NCI-H345 treated with DMSO at 0.1 percent for 48 hours (cell line): ENCODE measurements at regions not wholly inside any gene's neighbourhood (a gene's known extent, or its start where the extent isn't known, plus 50 kb on each side); places are given as distances from the start of the nearest gene placed in this dataset.
"Not testable (repeated sequence)": the region's sequence is repeated elsewhere in the genome, so short reads cannot be mapped to it uniquely, and the experiment has no call there.

Experiments used
- DNase-seq: peaks from one replicate; lab custom pipeline; 2025; ENCODE audit not compliant: unreplicated experiment; lab: John Stamatoyannopoulos, UW

DNA sequence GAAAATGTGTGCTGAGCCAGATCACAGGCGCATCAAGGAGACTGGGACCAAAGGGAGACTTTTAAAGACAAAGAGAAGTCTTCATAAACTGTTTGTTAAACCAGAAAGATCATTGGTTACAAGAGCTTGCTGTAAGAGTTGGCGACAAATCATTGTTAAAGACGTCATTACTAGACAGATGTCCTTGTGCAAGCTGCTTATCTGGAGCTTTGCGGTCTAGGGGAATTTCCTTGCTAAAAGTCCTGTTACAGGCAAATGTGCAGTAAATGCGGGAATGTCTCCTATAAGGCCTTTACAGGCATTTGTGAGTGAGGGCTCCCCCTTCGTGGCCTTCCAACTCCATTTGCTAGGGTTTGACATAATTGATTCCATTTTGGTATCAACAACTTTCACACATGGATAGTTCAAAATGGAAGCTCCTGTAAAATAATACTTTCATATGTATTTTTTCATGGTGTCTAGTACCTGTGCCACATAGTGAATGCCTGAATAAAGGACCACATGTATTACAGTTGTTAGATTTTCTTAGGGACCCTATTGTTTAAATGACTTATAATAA lies 362.4 kb downstream of the UTRN start:
- no peak for DNase-seq

DNA sequence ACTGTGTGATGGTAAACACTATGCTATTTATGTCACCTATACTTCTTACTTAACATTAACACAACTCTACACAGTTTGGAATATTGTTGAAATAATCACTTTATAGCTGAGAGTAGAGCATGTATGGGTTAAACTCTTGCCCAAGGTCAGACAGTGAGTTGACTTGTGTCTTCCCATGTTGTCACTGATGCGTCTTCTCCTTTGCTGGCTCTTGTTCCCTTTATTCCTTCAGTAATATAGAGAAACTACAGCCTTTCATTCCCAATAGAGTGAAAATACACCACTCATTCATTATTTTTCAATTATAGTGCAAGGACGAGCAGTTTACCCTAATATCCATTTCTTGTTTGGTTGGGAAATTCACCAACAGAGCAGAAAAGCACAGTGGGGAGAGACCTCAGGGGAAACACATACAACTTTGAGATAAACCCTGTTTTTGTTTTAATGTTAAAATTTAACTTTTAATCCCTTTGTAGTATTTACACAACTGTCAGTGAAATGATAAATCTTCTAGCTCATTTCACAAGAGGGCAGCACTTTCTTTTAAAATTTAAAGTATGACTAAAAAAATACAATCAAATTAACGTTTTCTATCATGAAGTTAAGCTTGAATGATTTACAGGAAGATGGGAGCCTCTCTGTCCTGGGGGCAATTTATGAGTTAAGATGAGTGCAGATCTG lies 363.0 kb downstream of the UTRN start:
- no peak for DNase-seq

DNA sequence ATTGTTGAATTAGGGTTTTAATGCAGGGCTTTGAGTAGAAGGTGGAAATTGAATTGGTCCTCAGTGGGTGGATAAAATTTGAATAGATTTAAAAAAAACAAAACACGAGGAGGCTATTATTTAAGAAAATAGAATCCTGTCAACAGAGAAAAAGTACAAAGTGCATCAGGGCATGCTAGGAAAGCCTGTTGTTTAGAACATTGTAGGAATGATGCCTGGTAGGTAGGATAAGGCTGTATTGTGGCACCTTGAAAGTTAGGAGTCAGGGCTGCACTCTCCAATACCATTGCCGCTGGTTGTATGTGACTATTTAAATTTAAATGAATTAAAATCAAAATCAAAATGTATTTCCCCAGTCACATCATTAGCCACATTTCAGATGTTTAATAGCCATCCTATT lies 363.9 kb downstream of the UTRN start:
- no peak for DNase-seq

DNA sequence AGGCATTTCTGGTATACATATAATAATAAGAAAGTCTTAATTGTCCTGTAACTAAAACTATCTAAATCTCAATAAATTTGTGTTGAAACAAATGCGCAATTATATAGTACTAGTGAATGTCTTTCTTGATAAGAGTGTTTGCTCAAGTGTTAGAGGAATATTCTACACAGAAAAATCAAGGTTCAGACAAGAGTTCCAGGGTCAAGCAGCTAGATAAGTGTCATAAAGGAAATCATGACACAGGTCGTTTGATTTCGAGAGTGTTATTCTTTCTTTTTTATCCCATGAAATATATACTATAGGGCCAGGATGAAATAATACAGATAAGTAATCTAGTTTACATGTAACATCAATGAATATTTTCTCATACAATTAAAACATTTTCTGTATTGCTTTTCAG lies 366.1 kb downstream of the UTRN start:
- no peak for DNase-seq

DNA sequence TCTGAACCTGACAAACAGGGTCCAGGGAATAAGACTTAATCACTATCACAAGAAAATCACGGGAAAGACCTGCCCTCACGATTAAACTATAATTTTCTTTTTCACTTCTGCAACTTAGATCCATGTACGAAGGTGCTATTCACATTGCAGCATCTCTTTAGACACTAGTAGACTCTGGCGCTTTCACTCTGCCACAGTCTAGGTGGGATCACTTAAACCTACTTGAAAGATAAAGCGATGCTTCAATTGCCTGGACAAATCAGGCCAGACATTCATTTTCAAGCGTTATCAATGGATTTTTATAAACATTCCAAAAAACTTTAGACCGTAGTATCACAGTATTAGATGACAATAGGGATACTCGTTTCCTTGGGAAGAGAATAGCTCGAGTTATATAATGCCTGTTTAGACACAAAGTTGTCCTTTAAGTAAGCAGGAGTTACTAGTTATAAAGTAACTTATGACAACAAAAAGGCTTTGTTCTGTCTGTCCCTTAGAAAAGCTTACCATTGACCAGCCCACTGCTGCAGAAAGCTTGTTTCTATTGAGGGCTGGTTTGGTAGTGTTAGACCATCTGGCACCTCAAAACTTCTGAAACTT lies 367.3 kb downstream of the UTRN start:
- DNase-seq, result no peak

DNA sequence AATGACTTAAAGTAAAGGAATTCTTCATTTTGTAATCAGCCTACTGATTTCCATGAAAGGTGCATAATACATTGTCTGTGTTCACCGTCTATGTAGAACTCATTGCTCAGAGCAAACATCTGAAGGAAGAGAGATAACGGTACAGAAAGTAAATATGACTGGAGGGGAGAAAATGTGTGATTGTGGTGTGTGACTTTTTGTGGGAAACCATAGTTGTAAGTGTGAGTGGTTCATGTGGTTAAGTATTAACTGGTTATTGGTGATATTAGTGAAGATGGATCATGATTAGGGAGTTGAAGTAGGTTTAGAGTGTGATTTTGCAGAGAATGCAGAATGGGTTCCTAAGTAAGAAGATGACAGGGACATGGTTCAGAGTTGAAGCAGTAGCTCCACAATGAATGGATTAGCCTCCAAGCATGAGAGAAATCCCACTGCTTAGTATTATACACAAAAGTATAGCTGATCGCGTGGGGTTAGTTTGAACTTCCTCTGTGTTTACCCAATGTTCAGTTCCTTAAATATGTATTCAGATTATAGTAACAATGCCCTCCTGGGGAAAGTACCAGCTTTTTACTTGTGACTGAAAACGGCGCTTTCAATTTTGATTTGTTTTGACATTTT lies 368.9 kb downstream of the UTRN start:
- DNase-seq, result no peak

DNA sequence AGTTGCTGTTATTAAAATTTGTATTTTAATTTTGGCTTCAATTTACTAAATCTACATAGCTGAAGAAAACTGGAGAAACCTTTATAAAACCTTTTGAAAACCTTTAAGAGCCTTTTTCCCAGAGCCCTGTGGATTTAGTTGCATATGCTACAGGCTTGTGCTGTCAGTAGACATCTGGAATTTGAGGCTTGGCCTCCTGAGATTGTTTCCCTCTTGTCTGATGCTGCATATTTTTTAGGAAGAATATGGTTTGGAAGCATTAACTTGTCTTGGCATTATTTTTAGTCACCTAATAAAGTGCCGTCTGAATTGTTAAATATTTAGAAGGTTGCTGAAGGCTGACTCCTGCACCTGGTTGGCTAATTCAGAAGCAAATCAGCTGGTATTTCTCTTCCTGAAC lies 369.4 kb downstream of the UTRN start:
- DNase-seq, result no peak

DNA sequence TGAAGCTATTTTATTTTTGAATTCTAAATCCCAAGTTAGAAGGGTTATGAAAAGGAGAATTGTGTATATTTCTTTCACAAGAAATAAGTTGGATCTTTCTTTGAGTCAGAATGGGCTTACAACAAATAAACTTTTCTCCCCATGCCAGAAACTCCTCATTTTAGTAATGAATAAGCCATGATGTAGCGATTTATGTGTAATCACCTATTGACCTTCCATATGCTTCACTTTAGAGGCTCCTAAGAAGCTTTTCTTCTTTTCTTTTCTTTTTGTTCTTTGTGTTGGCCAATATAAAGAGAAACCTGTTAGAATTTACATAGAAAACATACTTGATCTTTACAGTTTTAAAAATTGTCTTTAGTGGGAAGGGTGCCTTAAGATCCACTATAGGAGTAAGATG lies 370.2 kb downstream of the UTRN start:
- DNase-seq, result no peak

DNA sequence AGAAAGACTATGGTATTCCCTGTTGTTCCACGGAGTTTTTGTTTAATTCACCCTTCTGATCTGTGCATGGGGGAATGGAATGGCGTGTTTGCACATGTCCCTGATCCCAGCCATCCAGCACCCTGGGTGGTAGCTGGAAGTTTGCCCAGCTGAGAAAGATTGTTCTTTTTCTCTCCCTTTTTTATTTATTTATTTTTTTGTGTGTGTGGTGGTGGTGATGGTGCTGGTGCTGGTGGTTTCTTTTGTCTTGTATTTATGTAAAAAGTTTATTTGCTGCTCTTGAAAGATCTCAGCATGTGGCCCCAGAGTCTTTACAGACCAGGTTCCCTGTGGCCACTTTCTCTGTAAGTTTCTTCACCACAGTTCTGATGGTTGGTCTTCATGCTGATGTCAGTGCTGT lies 372.6 kb downstream of the UTRN start:
- peak; percentile 73 for DNase-seq

DNA sequence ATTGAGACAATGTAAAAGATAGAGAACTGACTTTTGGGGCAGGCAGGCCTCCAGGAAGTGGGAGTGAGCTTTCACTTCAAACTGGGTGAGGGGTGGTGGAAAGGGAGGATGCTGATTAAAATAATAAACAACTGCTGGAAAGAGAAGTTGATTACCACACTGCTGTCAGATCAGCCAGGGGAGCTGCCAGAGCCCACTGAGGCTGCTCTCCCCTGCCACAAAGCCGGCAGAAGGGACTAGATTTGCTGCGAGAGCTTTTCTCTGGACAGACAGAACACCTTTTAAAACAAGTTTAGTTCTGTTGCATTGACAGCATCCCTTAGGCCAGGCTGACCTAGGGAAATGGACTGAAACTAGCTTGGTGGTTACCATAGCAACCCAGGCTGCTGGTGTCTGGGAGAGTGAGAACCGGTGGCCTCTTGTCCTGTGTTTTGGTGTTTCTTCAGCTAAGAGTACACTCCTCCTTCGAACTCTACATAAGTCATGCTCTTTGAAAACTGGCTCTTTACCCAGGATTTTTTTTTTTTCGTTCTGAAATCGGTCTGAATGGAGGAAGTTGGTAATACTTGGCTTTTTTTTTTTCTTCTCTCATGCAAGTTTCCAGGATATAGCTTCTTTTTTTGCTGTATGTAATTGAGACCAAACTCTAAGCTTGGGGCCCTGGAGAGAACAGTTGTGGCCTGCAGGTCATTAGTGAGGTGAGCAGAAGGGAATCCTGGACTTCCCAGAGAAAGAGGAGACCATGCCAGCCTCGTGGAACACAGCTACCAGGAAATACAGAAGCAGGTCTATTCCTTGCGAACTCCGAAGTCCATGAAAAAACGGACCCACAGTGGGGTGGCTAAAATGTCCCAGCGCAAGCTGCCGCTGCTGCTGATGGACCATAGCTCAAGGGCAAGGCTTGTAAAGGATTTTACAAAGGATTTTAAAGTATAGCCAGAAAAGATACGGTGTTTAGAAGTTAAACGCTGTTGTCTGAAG lies 374.4 kb downstream of the UTRN start:
- DNase-seq, result no peak

DNA sequence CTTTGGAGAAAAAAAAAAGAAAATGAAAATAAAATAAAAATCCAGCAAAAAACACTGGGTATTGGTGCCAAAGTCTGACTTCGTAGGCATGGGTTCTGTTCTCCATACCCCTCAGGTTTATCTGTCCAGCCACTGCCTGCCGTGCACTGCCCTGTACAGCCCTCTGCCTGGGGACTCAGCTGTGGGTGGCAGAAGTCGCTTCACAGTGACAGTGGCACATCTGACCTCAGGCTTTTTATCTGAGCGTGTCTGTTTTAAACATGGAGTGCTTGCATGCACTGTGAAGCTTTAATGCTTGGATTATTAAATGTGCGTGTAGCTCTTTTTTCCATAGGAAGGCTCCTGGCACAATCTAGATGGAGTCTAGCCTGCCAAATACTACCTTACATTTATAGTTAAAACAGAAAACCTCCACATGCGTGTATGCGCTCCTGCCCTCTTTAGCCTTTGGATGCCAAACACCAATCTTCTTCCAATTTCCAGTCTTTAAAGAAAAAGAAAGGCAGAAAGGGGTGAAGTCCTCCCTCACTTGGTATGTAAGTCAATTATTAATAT lies 375.5 kb downstream of the UTRN start:
- no peak for DNase-seq

DNA sequence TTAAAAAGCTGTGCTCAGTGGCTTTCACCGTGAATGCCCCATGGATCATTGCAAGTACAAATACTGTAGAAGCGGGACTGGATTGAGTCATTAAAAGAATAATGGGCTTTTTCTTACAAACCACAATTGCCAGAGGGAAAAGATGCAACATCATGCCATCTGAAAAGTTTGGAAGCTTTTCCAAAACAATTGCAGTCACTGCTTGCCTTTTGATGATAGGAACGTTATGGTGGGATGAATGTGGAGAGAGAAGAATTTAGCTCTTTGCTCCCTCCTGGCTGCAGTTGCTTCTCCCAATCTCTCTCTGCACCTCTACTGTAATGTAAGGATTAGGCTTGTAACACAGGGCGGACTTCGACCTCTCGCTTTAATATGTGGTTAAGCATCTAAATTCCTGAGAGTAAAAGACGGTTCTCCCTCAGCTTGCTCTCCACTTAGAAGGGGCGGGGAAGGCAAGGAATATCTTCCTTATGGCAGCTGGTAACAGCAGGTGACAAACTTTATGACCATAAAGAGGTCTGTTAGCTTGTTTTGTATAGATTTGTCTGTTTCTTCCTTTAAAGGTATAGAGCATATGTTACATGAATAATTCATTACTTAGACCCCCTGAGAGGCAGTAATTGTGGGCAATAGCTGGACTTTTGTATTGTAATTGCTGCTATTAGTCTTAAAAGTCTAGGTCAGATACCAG lies 376.1 kb downstream of the UTRN start:
- no peak for DNase-seq

DNA sequence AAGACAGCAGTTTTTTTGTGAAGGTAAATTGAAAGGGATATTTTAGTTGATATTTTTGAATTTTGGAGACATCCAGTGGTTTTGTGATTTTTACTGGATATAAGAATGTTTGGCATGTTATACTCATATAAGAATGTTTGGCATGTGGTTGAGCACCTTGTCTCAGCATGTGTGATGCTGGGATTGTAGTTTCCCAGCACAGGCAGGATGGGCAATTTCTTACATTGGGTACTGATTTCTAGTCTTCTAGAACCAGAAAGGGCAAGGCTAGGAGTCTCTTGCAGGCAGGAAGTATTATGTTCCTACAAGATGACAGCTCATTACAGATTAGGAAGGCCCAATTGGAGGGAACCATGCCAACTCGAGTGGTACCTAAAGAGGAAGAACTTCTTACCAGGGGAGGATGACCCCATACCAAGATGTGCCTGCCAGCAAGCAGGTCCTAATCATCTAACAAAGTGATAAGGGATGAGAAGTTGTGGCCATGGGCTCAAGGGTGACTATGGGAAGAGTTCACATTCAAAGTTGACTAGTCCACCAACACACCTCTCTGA lies 377.8 kb downstream of the UTRN start:
- DNase-seq, result no peak

DNA sequence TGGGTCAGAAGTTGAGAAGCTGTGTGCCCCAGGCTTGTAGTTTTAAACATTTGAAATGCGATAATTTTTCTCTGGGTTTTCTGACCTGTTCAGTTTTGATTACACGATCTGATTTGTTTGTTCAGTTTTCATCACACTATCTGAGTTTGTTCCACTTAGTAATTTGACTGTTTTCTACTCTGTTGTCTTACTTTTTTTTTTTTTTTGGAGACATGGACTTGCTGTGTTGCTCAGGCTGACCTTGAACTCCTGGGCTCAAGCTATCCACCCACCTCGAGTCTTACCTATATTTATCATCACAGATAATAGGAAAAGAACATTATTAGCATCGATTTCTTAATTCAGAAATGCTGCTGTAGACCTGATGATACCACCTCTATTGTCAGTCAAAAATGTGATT lies 379.1 kb downstream of the UTRN start:
- no peak for DNase-seq

DNA sequence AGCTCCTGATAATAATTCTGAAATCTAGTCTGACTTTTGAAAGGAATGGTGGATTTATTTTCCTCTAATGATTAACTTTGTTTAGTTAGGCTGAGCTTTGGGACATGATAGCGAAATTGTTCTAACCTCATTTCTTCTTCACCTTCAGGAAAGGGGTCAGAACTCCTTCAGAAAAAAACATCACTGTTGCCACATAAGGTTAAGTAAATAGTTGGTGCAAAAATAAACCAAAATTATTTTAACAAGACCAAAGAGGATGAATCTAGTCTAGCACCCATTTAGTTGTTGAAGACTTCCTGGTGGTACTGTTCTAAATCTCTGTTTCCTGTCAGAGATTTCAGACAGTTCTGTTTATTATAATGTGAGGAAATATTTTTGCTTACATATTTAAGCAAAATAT lies 379.8 kb downstream of the UTRN start:
- no peak for DNase-seq

DNA sequence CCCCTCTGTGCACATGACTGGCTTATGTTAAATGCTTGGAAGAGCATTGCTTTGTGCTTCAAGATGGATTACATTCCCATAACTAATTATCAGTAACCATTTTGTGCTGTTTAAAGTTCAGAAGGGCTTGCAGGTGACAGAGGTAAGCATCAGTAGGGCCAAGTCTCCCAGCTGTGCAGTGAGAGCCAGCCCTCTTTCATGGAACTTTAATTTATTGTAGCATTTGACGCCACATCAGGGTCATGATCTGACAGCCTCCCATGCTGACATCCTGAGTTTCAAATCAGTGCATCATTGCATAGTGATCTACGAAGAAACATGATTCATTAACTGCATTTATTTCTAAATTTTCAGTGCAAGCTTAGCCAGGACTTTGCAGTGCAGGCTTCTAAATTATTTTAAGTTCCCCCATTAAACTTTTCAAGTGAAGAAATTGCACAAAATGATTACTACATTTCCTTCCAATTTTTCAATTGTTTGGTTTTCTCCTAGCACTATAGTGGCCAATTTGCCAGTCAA lies 380.9 kb downstream of the UTRN start:
- no peak for DNase-seq

DNA sequence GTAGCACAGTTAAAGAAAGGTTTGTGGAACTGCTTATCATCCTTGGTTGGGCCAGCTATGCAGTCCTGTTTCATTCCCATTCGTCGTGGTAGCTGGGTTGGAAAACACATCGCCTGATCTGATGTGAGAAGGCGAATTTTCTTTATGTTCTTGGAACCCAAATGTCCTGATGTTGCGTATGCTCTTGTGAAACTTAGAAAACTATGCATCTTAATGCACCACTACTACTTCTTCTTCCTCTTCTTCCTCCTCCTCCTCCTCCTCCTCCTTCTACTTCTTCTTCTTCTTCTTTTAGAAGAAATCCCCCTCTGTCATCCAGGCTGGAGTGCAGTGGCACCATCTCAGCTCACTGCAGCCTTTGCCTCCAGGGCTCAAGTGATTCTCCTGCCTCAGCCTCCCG lies 381.6 kb downstream of the UTRN start:
- DNase-seq, result no peak

DNA sequence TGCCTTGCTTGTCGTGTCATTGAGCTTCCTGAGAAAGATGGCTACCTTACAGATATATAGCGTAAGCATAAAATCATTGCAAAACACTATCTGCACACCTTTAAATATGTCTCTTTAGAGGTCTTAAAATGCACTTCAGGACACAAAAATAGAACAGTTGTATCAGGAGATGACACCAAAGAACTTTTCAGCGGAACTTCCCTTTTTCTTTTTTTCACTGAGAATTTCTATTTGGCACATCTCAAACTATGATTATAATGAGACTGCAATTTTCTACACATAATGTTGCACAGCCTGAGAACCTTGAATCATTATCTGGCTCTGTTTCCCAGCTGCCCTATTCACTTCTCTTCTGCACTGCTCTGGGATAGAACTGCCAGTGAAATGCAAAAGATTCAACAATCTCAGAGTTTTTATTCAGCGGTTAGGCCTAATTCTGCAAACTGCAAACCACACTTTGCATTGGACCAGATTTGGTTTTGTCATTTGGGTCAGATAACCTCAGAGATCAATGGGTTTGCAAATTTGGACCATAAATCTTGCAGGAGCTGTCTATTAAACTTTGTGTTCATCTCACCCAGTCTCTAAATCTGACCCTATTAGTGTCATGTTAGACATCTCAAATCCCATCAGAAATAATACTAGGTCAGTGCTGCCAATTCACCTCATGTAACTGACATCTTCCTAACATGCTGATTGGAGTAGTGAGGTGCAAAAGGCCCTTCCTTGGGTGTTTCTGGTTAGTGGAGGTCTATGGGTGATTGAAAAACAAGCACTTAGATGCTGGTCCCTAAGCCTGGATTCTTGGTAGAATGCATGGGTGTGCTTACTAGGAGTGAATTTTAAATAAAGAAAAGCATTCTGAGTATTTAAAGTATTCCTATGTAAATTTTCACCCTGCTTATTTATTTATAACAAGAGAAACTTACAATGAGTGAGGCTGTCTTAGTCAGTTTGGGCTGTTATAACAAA lies 382.7 kb downstream of the UTRN start:
- DNase-seq, result no peak

DNA sequence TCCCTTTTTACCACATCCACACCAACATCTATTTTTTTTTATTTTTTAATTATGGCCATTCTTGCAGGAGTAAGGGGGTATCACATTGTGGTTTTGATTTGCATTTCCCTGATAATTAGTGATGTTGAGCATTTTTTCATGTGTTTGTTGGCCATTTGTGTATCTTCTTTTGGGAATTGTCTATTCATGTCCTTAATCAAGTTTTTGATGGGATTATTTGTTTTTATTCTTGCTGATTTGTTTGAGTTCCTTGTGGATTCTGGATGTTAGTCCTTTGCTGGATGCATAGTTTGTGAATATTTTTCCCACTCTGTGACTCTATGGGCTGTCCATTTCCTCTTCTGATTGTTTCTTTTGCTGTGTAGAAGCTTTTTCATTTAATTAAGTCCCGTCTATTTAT lies 385.1 kb downstream of the UTRN start:
- DNase-seq, result not testable (repeated sequence)
